ENCODE measurements at regions not wholly inside any gene's neighbourhood (a gene's known extent, or its start where the extent isn't known, plus 50 kb on each side); places are given as distances from the start of the nearest gene placed in this dataset.

DNA sequence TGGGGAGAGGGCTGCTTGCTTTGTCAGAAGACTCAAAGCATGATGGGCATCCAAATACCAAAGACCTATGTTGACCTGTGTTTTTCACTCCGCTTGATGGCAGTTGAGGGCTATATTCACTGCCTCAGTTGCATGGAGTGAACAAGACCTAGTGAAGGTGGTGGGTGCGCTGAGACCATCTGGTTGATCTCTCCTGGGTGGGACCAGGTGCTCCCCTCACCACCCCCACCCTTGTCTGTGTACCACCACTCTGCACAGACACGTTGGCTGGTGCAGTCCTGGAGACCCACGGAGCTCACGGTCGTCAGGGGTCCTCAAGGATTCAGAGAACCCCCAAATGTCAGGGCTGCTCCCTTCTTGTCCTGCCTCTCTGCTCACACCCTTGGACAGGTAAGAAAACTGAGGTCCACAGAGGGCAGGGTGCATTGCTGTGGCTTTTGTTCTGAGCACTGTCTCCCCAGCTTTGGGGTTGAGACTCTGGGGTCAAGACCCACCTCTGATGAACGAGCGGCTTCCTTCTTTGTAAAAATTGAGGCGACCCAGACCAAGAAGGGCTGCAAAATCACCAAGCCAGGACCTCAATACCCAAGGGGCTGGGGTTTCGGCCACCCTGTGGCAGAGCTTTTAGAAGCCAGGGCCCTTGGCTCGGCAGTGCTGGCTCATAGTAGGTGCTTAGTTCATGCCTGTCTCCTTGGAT, 166.3 kb upstream of the RTL1 start:
- DNase-seq: no peak

- no peak for DNase-seq
These were observed 167.3 kb upstream of the RTL1 start for GRCh38 chr14:101070540-101071492.

GRCh38 chr14:101071493-101071906, 168.0 kb upstream of the RTL1 start:
- no peak for DNase-seq

DNA sequence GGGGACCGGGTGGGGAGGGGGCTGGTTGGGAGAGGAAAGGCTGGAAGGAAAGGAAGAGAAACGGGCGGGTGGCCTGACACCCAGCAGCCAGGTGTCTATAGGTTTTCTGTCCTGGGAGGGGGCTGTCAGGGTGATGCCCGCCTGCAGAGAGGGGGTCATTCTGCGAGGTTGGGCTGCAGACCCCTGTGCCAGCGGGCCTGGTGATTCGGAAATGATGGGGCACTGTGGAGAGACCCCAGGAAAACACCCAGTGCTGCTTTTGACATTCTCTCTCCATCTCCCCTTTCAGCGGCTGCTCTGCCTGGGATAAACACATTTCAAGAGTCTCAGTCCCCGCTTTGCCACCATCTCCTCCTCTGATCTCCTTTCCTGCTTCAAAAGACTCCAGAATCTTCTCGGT, 168.5 kb upstream of the RTL1 start:
- DNase-seq: no peak

DNA sequence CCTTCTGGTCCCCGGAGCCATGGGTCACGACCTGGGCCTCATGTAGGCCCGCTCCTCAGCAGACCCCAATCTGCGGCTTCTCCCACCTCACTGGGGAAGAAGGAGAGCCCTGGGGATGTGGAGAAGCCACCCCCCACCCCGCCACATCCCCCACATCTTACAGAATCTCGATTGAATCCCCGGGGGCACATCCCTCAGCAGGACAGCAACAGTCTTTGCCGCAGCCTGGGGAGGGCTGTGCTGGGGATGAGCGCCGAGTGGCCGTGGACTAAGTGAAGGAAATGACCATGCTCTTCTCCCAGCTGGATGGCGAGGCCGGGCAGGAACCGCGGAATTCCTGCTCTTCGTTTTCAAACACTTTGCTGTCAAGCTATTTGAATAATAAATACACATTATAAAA, 169.0 kb upstream of the RTL1 start:
- DNase-seq: no peak

- DNase-seq: peak; percentile 36
These were observed 169.5 kb upstream of the RTL1 start for GRCh38 chr14:101072945-101073597.

GRCh38 chr14:101073598-101073965, 170.1 kb upstream of the RTL1 start:
- DNase-seq: no peak

DNA sequence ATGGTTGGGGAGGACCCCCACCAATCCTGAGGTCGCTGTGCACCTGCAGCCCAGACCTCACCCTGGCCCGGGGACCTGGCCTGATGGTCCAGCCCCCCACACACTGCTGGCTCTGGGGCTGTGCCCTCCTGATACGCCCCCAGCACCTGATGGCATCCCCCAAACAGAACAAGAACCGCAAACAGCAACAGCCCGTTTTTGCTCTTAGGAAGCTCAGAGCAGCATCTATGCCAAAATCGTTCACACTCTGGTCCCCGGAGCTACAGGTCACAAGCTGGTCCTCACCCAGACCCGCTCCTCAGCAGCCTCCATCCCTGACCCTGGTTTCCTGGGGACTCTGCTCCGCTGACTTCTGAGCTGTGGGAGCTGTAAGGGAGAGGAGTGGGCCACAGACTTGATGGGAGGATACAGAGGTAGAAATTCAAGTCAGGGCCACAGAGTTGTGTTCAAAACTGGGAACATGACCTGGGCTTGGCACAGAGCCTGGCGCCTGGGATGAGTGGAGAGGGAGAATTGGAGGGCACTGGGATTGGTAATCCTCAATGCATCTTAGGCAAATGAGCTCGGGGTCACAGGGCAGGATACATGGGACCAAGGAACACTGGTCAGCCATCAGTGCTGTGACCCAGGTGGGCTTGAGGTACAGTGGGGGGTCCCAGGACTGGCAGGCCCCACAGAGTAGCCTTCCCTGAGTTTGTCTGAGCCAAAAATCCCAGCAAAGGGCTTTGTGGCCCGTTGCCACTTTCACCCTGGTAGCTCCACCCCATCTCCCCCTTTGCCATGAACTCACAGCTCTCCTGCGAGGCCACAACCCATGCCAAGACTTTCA, 170.9 kb upstream of the RTL1 start:
- DNase-seq: no peak

DNA sequence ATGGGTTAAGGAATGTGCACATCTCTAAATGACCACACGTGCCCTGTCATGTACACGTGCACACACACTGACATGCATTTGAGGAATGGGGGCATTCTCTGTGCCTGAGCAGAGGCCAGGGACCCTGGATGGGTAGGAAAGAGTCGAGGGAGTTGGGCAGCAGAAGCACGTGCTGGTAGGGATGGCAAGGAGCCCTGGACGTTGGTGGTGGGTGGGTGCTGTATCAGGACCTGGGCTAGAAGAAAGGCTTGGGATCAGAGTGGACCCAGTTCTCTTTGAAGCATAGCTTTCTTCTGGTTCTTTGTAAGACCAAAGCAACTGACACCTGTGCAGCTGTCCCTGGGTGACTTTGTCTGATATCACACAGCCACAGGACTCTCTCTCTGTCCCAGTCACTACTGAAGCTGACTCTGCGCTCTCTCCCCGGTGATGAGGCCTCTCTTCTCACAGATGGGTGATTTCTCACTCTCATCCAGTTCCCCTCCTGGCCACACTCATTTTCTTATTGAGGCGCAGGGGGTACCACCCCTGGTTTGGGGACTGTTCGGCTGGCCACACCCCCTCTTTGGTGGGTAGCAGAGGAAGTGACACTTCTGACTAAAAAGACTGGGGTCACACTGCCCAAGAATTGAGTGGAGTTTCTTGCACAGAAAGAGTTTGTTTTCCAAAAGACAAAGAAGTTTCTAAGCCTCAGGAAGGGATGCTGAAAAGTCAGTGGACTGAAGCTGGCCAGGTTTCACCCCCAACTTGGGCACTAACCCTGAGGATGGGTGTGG, 171.7 kb upstream of the RTL1 start:
- DNase-seq: no peak

GRCh38 chr14:101075801-101076413, 172.4 kb upstream of the RTL1 start:
- DNase-seq: no peak

DNA sequence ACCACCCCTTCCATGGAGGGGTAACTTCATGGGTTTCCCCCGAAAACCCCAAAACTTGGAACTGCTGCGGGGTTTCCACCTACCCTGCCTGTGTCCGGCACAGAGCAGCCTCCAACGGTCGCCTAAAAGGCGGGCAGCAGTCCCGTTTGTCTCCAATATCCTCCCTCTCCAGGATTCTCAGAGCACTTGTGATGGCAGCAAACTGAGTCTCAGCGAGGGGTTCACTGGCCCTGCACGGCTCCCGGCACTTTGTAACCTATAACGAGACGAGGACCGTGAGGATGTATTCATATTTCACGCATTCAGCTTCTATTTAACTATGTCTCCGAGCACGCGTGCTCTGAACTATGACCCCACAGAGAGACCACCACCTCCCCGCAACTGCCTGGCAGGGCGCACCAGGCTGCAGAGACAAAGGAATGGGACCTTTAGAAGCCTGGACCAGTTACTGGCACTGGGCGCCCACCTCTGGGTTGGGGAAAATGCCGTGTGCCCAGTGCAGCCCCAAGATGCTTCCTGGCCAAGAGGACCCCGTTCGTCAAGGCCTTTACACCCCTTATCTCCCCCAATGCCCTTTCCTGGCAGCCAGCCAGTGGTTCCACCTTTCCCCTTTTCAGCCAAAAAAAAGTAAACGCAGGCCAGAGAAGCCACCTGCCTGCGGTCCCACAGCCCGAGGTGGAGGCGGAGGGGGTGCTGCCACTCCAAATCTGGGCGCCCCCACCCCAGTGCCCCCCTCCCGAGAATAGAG, 173.1 kb upstream of the RTL1 start:
- DNase-seq: no peak

DNA sequence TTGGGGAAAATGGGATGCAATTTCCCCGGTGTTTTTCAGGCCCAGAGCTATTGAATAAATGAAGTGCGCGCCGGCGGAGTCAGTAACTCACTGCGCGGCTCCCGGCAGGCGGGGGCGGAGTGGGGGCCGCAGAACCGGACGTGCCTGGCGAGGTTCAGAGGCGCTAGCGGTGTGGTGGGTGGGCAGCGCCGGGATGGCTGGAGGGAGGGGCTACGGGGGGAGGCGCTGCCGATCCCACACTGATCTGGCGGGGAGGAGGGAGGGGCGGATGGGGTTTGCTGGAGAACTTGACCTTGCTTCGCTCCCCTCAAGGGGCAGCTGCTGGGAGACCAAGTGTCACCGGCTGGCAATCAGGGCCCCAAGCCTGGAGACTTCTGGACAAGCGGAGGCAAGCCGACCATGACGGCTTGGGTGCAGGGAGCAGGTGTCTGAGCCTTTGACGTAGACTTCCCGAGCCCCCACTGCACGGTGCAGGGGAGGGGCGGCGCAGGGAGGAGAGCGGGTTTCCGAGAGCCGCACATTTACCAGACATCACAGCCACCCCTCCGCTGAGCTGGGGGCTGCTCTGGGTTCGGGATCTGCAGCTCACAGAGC, 174.1 kb upstream of the RTL1 start:
- DNase-seq: peak; percentile 62

GRCh38 chr14:101078170-101078891, 174.8 kb upstream of the RTL1 start:
- no peak for DNase-seq

DNA sequence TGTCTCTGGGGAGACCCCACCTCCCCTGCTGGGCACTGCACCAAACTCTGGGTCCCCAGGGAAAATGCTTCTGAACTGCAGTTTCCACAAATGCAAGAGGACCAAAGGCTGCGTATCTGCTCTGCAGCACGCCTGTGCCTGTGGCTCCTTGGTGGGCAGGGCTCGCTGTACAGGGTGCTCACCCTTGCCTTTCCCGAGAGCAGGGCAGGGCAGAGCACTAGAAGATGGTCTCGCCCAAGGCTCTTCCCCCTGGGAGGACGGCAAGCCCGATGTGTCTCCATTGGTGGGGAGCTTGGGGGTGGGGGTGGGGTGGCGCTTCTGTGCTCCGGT, 175.3 kb upstream of the RTL1 start:
- DNase-seq: no peak

GRCh38 chr14:101080922-101081593, 177.5 kb upstream of the RTL1 start:
- no peak for DNase-seq

DNA sequence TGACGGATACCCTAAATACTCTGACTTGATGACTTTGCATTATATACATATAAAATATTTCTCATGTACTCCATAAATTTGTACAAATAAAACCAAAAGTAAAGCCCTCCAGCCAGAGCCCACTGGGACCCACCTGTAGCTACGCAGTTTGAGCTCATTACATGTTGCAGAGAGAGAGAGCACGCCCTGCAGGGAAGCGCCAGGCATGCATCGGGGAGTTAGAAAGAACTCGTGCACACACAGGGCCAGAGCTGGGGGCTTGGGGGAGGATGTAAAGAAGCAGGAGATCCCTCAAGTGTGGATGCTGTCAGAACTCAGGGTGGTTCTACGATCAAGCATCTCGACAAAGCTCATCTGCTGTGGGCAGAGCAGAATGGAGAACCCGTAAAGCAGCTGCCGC, 178.5 kb upstream of the RTL1 start:
- no peak for DNase-seq

- DNase-seq: no peak
These were observed 179.2 kb upstream of the RTL1 start for GRCh38 chr14:101082436-101083384.

All from NCI-H2227 treated with DMSO at 0.1 percent for 48 hours (cell line).